SK-N-SH (cell line): ENCODE measurements at regions not wholly inside any gene's neighbourhood (a gene's known extent, or its start where the extent isn't known, plus 50 kb on each side); places are given as distances from the start of the nearest gene placed in this dataset.

Source experiments
- CTCF ChIA-PET: fragments of 300-600, 350-600 bp; formaldehyde crosslinking; extraction: SDS; loops from one replicate; lab custom pipeline; 2021; lab: Yijun Ruan, JAX
- POLR2A ChIA-PET: fragments of 350-600 bp; sonication (Branson Sonifier 250); formaldehyde crosslinking; extraction: SDS; loops from one replicate; lab custom pipeline; 2020; ENCODE audit warnings: antibody characterized with exemption, inconsistent platforms; lab: Yijun Ruan, JAX
- DNase-seq: peaks from one replicate; pipeline ENCODE4 v3.0.0; 2012
- H2AFZ ChIP-seq: fragments of 200-600 bp; sonication (generic); 2 replicates; pipeline ENCODE4 v1.8.1; 2016; ENCODE audit warnings: antibody characterized with exemption, mild to moderate bottlenecking, low read depth
- H3F3A ChIP-seq: fragments of 200-600 bp; sonication (generic); replicated peaks from 2 replicates; pipeline ENCODE3; 2016; ENCODE audit warnings: antibody characterized with exemption, mild to moderate bottlenecking; ENCODE audit not compliant: insufficient read depth
- H3K27ac ChIP-seq, 2 experiments: fragments of 200-500 bp in 1 of 2; fragments of 200-600 bp in 1 of 2; sonication (Bioruptor generic) in 1 of 2; sonication (generic), shearing (Covaris generic) in 1 of 2; 2 replicates each; pipeline versions ENCODE4 v1.5.1 to v1.6.1; 2014 to 2016; ENCODE audit warnings: low read depth in 2 of 2, inconsistent platforms in 1 of 2, low read length in 1 of 2, mild to moderate bottlenecking in 1 of 2, mixed read lengths in 1 of 2
- H3K27me3 ChIP-seq: fragments of 200-600 bp; sonication (generic), shearing (Covaris generic); 2 replicates; pipeline ENCODE4 v1.6.1; 2016; ENCODE audit warnings: mixed run types; ENCODE audit not compliant: insufficient read depth
- H3K36me3 ChIP-seq, 2 experiments: fragments of 200-500 bp in 1 of 2; fragments of 200-600 bp in 1 of 2; sonication (Bioruptor generic) in 1 of 2; sonication (generic) in 1 of 2; replicated peaks in 1 of 2; 2 replicates each; pipeline versions ENCODE3 to v1.5.1; 2014 to 2016; ENCODE audit warnings: low read length in 1 of 2, mild to moderate bottlenecking in 1 of 2; ENCODE audit not compliant: insufficient read depth in 2 of 2, control insufficient read depth in 1 of 2
- H3K4me1 ChIP-seq, 2 experiments: fragments of 200-500 bp in 1 of 2; fragments of 200-600 bp in 1 of 2; sonication (Bioruptor generic) in 1 of 2; sonication (generic), shearing (Covaris generic) in 1 of 2; 2 replicates each; pipeline versions ENCODE4 v1.5.1 to v1.6.1; 2014 to 2016; ENCODE audit warnings: low read depth in 1 of 2, low read length in 1 of 2, mixed run types in 1 of 2; ENCODE audit not compliant: insufficient read depth in 2 of 2, control insufficient read depth in 1 of 2
- H3K4me2 ChIP-seq: fragments of 200-600 bp; sonication (generic), shearing (Covaris generic); 2 replicates; pipeline ENCODE4 v1.6.1; 2017; ENCODE audit warnings: mixed run types
- H3K4me3 ChIP-seq, 2 experiments: fragments of 200-500 bp in 1 of 2; fragments of 200-600 bp in 1 of 2; sonication (Bioruptor generic) in 1 of 2; sonication (generic), shearing (Covaris generic) in 1 of 2; 2 replicates each; pipeline versions ENCODE4 v1.5.1 to v1.8.1; 2014 to 2016; ENCODE audit warnings: low read depth in 2 of 2, inconsistent platforms in 1 of 2, low read length in 1 of 2, mild to moderate bottlenecking in 1 of 2, mixed read lengths in 1 of 2, moderate library complexity in 1 of 2
- H3K79me2 ChIP-seq: fragments of 200-600 bp; sonication (generic); 2 replicates; pipeline ENCODE4 v1.8.1; 2017; ENCODE audit warnings: mild to moderate bottlenecking; ENCODE audit not compliant: insufficient read depth
- H3K9ac ChIP-seq: fragments of 200-600 bp; sonication (generic); 2 replicates; pipeline ENCODE4 v1.6.1; 2017; ENCODE audit warnings: mixed run types
- H3K9me2 ChIP-seq: fragments of 200-600 bp; sonication (generic); 2 replicates; pipeline ENCODE4 v1.6.1; 2017; ENCODE audit warnings: mixed run types
- H3K9me3 ChIP-seq: fragments of 200-600 bp; sonication (generic); 2 replicates; pipeline ENCODE4 v1.6.1; 2017; ENCODE audit warnings: mixed run types, mild to moderate bottlenecking, moderate library complexity
- H4K20me1 ChIP-seq: fragments of 200-600 bp; sonication (generic); 2 replicates; pipeline ENCODE4 v1.6.1; 2017; ENCODE audit warnings: mild to moderate bottlenecking, mixed run types; ENCODE audit not compliant: insufficient read depth
- CHD2 ChIP-seq: fragments of 150-350 bp; IDR thresholded peaks from 2 replicates; pipeline ENCODE4 v1.6.1; 2018; ENCODE audit warnings: low read length; ENCODE audit not compliant: partially characterized antibody
- GABPA ChIP-seq: IDR thresholded peaks from 2 replicates; pipeline ENCODE4 v1.4.0; 2012; ENCODE audit warnings: low read depth, mild to moderate bottlenecking
- NFIC ChIP-seq: IDR thresholded peaks from 2 replicates; pipeline ENCODE4 v1.4.0; 2012; ENCODE audit warnings: borderline replicate concordance
- NRF1 ChIP-seq: IDR thresholded peaks from 2 replicates; pipeline ENCODE4 v1.6.1; 2012; ENCODE audit warnings: low read depth, mild to moderate bottlenecking, low read length
- POLR2AphosphoS5 ChIP-seq: IDR thresholded peaks from 2 replicates; pipeline ENCODE4 v1.6.1; 2012; ENCODE audit warnings: low read depth, low read length
- RFX5 ChIP-seq: IDR thresholded peaks from 2 replicates; pipeline ENCODE4 v1.6.1; 2012; ENCODE audit warnings: mild to moderate bottlenecking, improper control_type of control experiment, low read length
- TAF1 ChIP-seq: IDR thresholded peaks from 2 replicates; pipeline ENCODE4 v1.6.1; 2012; ENCODE audit warnings: low read depth, mild to moderate bottlenecking, low read length, moderate library complexity, borderline replicate concordance
- YY1 ChIP-seq: IDR thresholded peaks from 2 replicates; pipeline ENCODE4 v1.4.0; 2012; ENCODE audit warnings: low read depth, mild to moderate bottlenecking
- WGBS: methylation state at CpG from one replicate; pipeline ENCODE4 v1.1.6; 2017; ENCODE audit warnings: low lambda C conversion rate; 5-methylcytosine and 5-hydroxymethylcytosine counted together
- TF ChIP-seq, protein P1 (sequence below): IDR thresholded peaks from 2 replicates; pipeline ENCODE4 v1.6.1; 2012; ENCODE audit warnings: mild to moderate bottlenecking, low read depth, low read length, moderate library complexity

DNA sequence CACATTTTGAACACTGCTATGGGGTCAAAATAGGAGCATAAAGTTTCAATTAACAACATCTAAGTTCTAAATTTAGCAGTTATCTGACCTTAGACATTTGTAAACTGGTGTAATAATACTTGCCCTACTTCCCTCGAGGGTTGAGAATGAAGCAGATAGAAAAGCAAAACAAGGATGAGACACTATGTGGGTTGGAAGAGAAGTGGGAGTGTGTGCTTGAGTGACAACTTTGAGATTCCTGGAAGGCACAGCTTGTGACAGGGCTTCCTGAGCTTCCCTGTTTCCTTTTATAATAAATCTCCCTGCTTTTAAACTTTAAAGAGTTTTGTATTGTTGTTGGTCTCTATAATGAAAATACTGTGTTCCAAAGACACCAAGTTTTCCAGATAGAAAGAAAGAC, 128.6 kb upstream of the CHST9 start (continued):
- TF ChIP-seq, protein P1, sequence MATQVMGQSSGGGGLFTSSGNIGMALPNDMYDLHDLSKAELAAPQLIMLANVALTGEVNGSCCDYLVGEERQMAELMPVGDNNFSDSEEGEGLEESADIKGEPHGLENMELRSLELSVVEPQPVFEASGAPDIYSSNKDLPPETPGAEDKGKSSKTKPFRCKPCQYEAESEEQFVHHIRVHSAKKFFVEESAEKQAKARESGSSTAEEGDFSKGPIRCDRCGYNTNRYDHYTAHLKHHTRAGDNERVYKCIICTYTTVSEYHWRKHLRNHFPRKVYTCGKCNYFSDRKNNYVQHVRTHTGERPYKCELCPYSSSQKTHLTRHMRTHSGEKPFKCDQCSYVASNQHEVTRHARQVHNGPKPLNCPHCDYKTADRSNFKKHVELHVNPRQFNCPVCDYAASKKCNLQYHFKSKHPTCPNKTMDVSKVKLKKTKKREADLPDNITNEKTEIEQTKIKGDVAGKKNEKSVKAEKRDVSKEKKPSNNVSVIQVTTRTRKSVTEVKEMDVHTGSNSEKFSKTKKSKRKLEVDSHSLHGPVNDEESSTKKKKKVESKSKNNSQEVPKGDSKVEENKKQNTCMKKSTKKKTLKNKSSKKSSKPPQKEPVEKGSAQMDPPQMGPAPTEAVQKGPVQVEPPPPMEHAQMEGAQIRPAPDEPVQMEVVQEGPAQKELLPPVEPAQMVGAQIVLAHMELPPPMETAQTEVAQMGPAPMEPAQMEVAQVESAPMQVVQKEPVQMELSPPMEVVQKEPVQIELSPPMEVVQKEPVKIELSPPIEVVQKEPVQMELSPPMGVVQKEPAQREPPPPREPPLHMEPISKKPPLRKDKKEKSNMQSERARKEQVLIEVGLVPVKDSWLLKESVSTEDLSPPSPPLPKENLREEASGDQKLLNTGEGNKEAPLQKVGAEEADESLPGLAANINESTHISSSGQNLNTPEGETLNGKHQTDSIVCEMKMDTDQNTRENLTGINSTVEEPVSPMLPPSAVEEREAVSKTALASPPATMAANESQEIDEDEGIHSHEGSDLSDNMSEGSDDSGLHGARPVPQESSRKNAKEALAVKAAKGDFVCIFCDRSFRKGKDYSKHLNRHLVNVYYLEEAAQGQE, result no peak
- TF ChIP-seq RFX5 (no peak), GABPA (no peak), NFIC (no peak)
- TF ChIP-seq, all 33 proteins: peak for 0

DNA sequence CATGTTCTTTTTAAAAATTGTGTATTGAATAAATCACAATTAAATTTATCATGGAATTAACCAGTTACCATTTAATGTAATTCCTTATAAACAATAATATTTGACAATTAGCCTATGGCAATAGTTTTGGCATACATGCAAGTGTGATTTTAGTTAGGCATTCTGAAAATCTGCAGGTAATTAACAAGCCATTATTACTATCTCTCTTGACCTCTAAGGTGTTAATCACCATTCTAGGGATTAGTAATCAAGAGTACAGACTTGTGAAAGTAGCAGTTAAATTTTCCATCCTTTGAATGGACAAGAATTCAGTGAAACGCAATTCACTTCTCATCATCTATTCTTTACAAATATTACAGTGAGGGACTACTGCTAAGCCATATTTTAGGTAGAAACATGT, 127.7 kb upstream of the CHST9 start:
- no peaks in the 10 kb centered on the region for H3K36me3 ChIP-seq
- H2AFZ ChIP-seq, result no peak overlapping the region
- H3K4me1 ChIP-seq, result no peaks in the 10 kb centered on the region
- no peaks in the 10 kb centered on the region for H3F3A ChIP-seq
- no peak overlapping the region for H3K9ac ChIP-seq
- no peaks in the 10 kb centered on the region for H4K20me1 ChIP-seq
- ChIA-PET CTCF (no interaction called here), POLR2A (no interaction called here)
- no peaks in the 10 kb centered on the region for H3K79me2 ChIP-seq
- no peak for TF ChIP-seq RFX5
- TF ChIP-seq, protein P1, result no peak
- TF ChIP-seq POLR2AphosphoS5, result no peak
- no peak for TF ChIP-seq NRF1
- no peak for TF ChIP-seq CHD2
- no peak for TF ChIP-seq YY1
- no peak for TF ChIP-seq TAF1
- no peaks in the 10 kb centered on the region for H3K27me3 ChIP-seq
- 52% methylated on average over 1 of the region's 1 CpG for WGBS
- no peak for DNase-seq
- no peak overlapping the region for H3K27ac ChIP-seq
- no peak overlapping the region for H3K4me2 ChIP-seq
- H3K9me2 ChIP-seq, result no peaks in the 10 kb centered on the region
- H3K4me3 ChIP-seq, result no peak overlapping the region
- no peaks in the 10 kb centered on the region for H3K9me3 ChIP-seq
